ENCODE measurements at regions not wholly inside any gene's neighbourhood (a gene's known extent, or its start where the extent isn't known, plus 50 kb on each side); places are given as distances from the start of the nearest gene placed in this dataset.
"Not testable (repeated sequence)": the region's sequence is repeated elsewhere in the genome, so short reads cannot be mapped to it uniquely, and the experiment has no call there.

GRCh38 chr21:36217743-36218142 lies 61.1 kb downstream of the DOP1B start:
- Histone ChIP-seq H3K27me3 (ENCODE audit: control insufficient read depth in 1 of 2, insufficient read depth in 2 of 2, low read length in 1 of 2) (no peaks in the 10 kb centered on the region), H3K27ac (ENCODE audit: low read depth in 1 of 2, low read length in 2 of 2) (no peak overlapping the region), H3K4me3 (ENCODE audit: low read length in 2 of 2) (no peak overlapping the region), H3K9me3 (ENCODE audit: control insufficient read depth, low read length) (no peaks in the 10 kb centered on the region), H3K4me1 (ENCODE audit: control insufficient read depth in 1 of 2, insufficient read depth in 2 of 2, low read length in 2 of 2) (no peaks in the 10 kb centered on the region), H3K36me3 (ENCODE audit: control insufficient read depth in 1 of 2, insufficient read depth in 2 of 2, low read length in 1 of 2) (peaks cover 0 to 3% of the 10 kb centered on the region in 2 donors)
- ATAC-seq (ENCODE audit: low FRiP score) (no peak), DNase-seq (no peak)
- intact Hi-C loops (cut with DNase I), result no loop called here
- WGBS, 2 donors, result 20 to 29% methylated on average over 4 of the region's 4 CpGs

- no peak for ATAC-seq (ENCODE audit: low FRiP score)
- DNase-seq, result peak in 1 of 2 donors; percentile 15
- Histone ChIP-seq H3K27me3 (ENCODE audit: control insufficient read depth in 1 of 2, insufficient read depth in 2 of 2, low read length in 1 of 2) (no peaks in the 10 kb centered on the region), H3K27ac (ENCODE audit: low read depth in 1 of 2, low read length in 2 of 2) (no peak overlapping the region), H3K4me1 (ENCODE audit: control insufficient read depth in 1 of 2, insufficient read depth in 2 of 2, low read length in 2 of 2) (no peaks in the 10 kb centered on the region), H3K36me3 (ENCODE audit: control insufficient read depth in 1 of 2, insufficient read depth in 2 of 2, low read length in 1 of 2) (peaks cover 0 to 3% of the 10 kb centered on the region in 2 donors), H3K4me3 (ENCODE audit: low read length in 2 of 2) (no peak overlapping the region), H3K9me3 (ENCODE audit: control insufficient read depth, low read length) (no peaks in the 10 kb centered on the region)
- intact Hi-C loops (cut with DNase I), result no loop called here
- WGBS, 2 donors, result 74 to 78% methylated on average over 6 of the region's 6 CpGs
These were observed 62.1 kb downstream of the DOP1B start for GRCh38 chr21:36218691-36219090.

- Histone ChIP-seq H3K4me3 (ENCODE audit: low read length in 2 of 2) (no peak overlapping the region), H3K9me3 (ENCODE audit: control insufficient read depth, low read length) (no peaks in the 10 kb centered on the region), H3K27me3 (ENCODE audit: control insufficient read depth in 1 of 2, insufficient read depth in 2 of 2, low read length in 1 of 2) (no peaks in the 10 kb centered on the region), H3K4me1 (ENCODE audit: control insufficient read depth in 1 of 2, insufficient read depth in 2 of 2, low read length in 2 of 2) (no peaks in the 10 kb centered on the region), H3K36me3 (ENCODE audit: control insufficient read depth in 1 of 2, insufficient read depth in 2 of 2, low read length in 1 of 2) (peaks cover 0 to 4% of the 10 kb centered on the region in 2 donors), H3K27ac (ENCODE audit: low read depth in 1 of 2, low read length in 2 of 2) (no peak overlapping the region)
- DNase-seq (no peak), ATAC-seq (ENCODE audit: low FRiP score) (no peak)
- WGBS, 2 donors, result 78 to 82% methylated on average over 4 of the region's 4 CpGs
- intact Hi-C loops (cut with DNase I), result no loop called here
These were observed 66.8 kb downstream of the DOP1B start for GRCh38 chr21:36223451-36223850.

GRCh38 chr21:36229181-36229580 lies 72.6 kb downstream of the DOP1B start:
- Histone ChIP-seq H3K27me3 (ENCODE audit: control insufficient read depth in 1 of 2, insufficient read depth in 2 of 2, low read length in 1 of 2) (no peaks in the 10 kb centered on the region), H3K9me3 (ENCODE audit: control insufficient read depth, low read length) (no peaks in the 10 kb centered on the region), H3K36me3 (ENCODE audit: control insufficient read depth in 1 of 2, insufficient read depth in 2 of 2, low read length in 1 of 2) (peaks cover 0 to 10% of the 10 kb centered on the region in 2 donors), H3K27ac (ENCODE audit: low read depth in 1 of 2, low read length in 2 of 2) (no peak overlapping the region), H3K4me1 (ENCODE audit: control insufficient read depth in 1 of 2, insufficient read depth in 2 of 2, low read length in 2 of 2) (no peaks in the 10 kb centered on the region), H3K4me3 (ENCODE audit: low read length in 2 of 2) (no peak overlapping the region)
- 37 to 46% methylated on average over 4 of the region's 4 CpGs for WGBS, 2 donors
- DNase-seq (no peak), ATAC-seq (ENCODE audit: low FRiP score) (no peak)
- intact Hi-C loops (cut with DNase I), result no loop called here

- H3K36me3 ChIP-seq (ENCODE audit: control insufficient read depth in 1 of 2, insufficient read depth in 2 of 2, low read length in 1 of 2); ATAC-seq (ENCODE audit: low FRiP score); H3K9me3 ChIP-seq (ENCODE audit: control insufficient read depth, low read length); H3K4me1 ChIP-seq (ENCODE audit: control insufficient read depth in 1 of 2, insufficient read depth in 2 of 2, low read length in 2 of 2); H3K27ac ChIP-seq (ENCODE audit: low read depth in 1 of 2, low read length in 2 of 2); intact Hi-C loops (cut with DNase I); DNase-seq; H3K27me3 ChIP-seq (ENCODE audit: control insufficient read depth in 1 of 2, insufficient read depth in 2 of 2, low read length in 1 of 2); H3K4me3 ChIP-seq (ENCODE audit: low read length in 2 of 2): not testable (repeated sequence)
- 96 to 100% methylated on average over 3 of the region's 3 CpGs for WGBS, 2 donors
These were observed 74.8 kb downstream of the DOP1B start for GRCh38 chr21:36231444-36231843.

GRCh38 chr21:36232641-36233040 lies 76.0 kb downstream of the DOP1B start:
- ATAC-seq (ENCODE audit: low FRiP score) (no peak), DNase-seq (no peak)
- Histone ChIP-seq H3K4me1 (ENCODE audit: control insufficient read depth in 1 of 2, insufficient read depth in 2 of 2, low read length in 2 of 2) (no peaks in the 10 kb centered on the region), H3K27me3 (ENCODE audit: control insufficient read depth in 1 of 2, insufficient read depth in 2 of 2, low read length in 1 of 2) (no peaks in the 10 kb centered on the region), H3K36me3 (ENCODE audit: control insufficient read depth in 1 of 2, insufficient read depth in 2 of 2, low read length in 1 of 2) (peaks cover 0 to 6% of the 10 kb centered on the region in 2 donors), H3K4me3 (ENCODE audit: low read length in 2 of 2) (no peak overlapping the region), H3K27ac (ENCODE audit: low read depth in 1 of 2, low read length in 2 of 2) (no peak overlapping the region), H3K9me3 (ENCODE audit: control insufficient read depth, low read length) (no peaks in the 10 kb centered on the region)
- intact Hi-C loops (cut with DNase I), result no loop called here
- WGBS, 2 donors, result 46 to 50% methylated on average over 9 of the region's 9 CpGs

GRCh38 chr21:36235058-36235582 lies 78.5 kb downstream of the DOP1B start:
- no peak overlapping the region for H3K27ac ChIP-seq (ENCODE audit: low read depth in 1 of 2, low read length in 2 of 2)
- intact Hi-C loops (cut with DNase I), result no loop called here
- H3K4me3 ChIP-seq (ENCODE audit: low read length in 2 of 2), result no peak overlapping the region
- DNase-seq (no peak), ATAC-seq (ENCODE audit: low FRiP score) (no peak)
- 81% methylated on average over 8 of the region's 8 CpGs for WGBS, 2 donors
- H3K36me3 ChIP-seq (ENCODE audit: control insufficient read depth in 1 of 2, insufficient read depth in 2 of 2, low read length in 1 of 2), result peaks cover 4 to 8% of the 10 kb centered on the region in 2 donors
- H3K9me3 ChIP-seq (ENCODE audit: control insufficient read depth, low read length), result no peaks in the 10 kb centered on the region
- H3K27me3 ChIP-seq (ENCODE audit: control insufficient read depth in 1 of 2, insufficient read depth in 2 of 2, low read length in 1 of 2), result no peaks in the 10 kb centered on the region
- no peaks in the 10 kb centered on the region for H3K4me1 ChIP-seq (ENCODE audit: control insufficient read depth in 1 of 2, insufficient read depth in 2 of 2, low read length in 2 of 2)

- Histone ChIP-seq H3K9me3 (ENCODE audit: control insufficient read depth, low read length) (no peaks in the 10 kb centered on the region), H3K27ac (ENCODE audit: low read depth in 1 of 2, low read length in 2 of 2) (no peak overlapping the region), H3K4me1 (ENCODE audit: control insufficient read depth in 1 of 2, insufficient read depth in 2 of 2, low read length in 2 of 2) (no peaks in the 10 kb centered on the region), H3K4me3 (ENCODE audit: low read length in 2 of 2) (no peak overlapping the region), H3K27me3 (ENCODE audit: control insufficient read depth in 1 of 2, insufficient read depth in 2 of 2, low read length in 1 of 2) (no peaks in the 10 kb centered on the region), H3K36me3 (ENCODE audit: control insufficient read depth in 1 of 2, insufficient read depth in 2 of 2, low read length in 1 of 2) (peaks cover 2 to 4% of the 10 kb centered on the region in 2 donors)
- WGBS, 2 donors, result 88 to 92% methylated on average over 8 of the region's 8 CpGs
- DNase-seq (no peak), ATAC-seq (ENCODE audit: low FRiP score) (no peak)
- intact Hi-C loops (cut with DNase I), result no loop called here
These were observed 79.6 kb downstream of the DOP1B start for GRCh38 chr21:36236052-36236730.

- Histone ChIP-seq H3K27ac (ENCODE audit: low read depth in 1 of 2, low read length in 2 of 2) (no peak overlapping the region), H3K27me3 (ENCODE audit: control insufficient read depth in 1 of 2, insufficient read depth in 2 of 2, low read length in 1 of 2) (no peaks in the 10 kb centered on the region), H3K4me3 (ENCODE audit: low read length in 2 of 2) (no peak overlapping the region), H3K36me3 (ENCODE audit: control insufficient read depth in 1 of 2, insufficient read depth in 2 of 2, low read length in 1 of 2) (peaks cover 2 to 4% of the 10 kb centered on the region in 2 donors), H3K4me1 (ENCODE audit: control insufficient read depth in 1 of 2, insufficient read depth in 2 of 2, low read length in 2 of 2) (no peaks in the 10 kb centered on the region), H3K9me3 (ENCODE audit: control insufficient read depth, low read length) (no peaks in the 10 kb centered on the region)
- ATAC-seq (ENCODE audit: low FRiP score), result no peak
- DNase-seq, result no peak
- intact Hi-C loops (cut with DNase I), result no loop called here
- 97% methylated on average over 7 of the region's 7 CpGs for WGBS, 2 donors
These were observed 80.8 kb downstream of the DOP1B start for GRCh38 chr21:36237441-36237840.

Measured in aorta (tissue), 5 donors.